Sigmoid colon (tissue), 3 donors: ENCODE measurements at regions not wholly inside any gene's neighbourhood (a gene's known extent, or its start where the extent isn't known, plus 50 kb on each side); places are given as distances from the start of the nearest gene placed in this dataset.

ENCODE experiments used
- POLR2A ChIP-seq, 2 donors: fragments of 450-650 bp; IDR thresholded peaks; one replicate each; pipeline ENCODE4 v1.6.1; 2016; ENCODE audit warnings: antibody characterized with exemption in 2 of 2, mild to moderate bottlenecking in 2 of 2, moderate library complexity in 2 of 2
- TF ChIP-seq, protein P1 (sequence below), 4 experiments: fragments of 450-650 bp in 3 of 4; fragments of 200-600 bp in 1 of 4; IDR thresholded peaks; one replicate each; pipeline ENCODE4 v1.5.1; 2016 to 2019; ENCODE audit warnings: antibody characterized with exemption in 4 of 4, mild to moderate bottlenecking in 3 of 4, moderate library complexity in 2 of 4

DNA sequence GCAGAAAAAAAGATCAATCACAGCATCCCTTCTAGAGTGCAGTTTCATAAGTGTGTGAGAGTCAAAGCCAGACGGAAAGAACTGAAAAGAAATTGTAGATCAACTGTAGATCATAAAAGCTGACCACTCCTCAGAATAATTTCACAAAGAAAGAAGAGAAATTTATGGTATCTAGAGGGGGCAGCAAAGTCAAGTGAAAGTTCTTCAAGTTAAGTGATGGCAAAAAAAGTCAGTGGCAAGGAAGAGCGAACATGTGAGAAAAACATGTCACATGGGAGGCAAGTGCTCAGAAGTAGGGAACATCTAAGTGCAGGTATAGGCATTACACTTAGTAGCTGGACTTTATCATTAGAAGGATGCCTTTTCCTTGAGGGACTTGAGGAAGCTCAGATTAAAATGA, 245.1 kb upstream of the ISL1 start:
- TF ChIP-seq, protein P1, sequence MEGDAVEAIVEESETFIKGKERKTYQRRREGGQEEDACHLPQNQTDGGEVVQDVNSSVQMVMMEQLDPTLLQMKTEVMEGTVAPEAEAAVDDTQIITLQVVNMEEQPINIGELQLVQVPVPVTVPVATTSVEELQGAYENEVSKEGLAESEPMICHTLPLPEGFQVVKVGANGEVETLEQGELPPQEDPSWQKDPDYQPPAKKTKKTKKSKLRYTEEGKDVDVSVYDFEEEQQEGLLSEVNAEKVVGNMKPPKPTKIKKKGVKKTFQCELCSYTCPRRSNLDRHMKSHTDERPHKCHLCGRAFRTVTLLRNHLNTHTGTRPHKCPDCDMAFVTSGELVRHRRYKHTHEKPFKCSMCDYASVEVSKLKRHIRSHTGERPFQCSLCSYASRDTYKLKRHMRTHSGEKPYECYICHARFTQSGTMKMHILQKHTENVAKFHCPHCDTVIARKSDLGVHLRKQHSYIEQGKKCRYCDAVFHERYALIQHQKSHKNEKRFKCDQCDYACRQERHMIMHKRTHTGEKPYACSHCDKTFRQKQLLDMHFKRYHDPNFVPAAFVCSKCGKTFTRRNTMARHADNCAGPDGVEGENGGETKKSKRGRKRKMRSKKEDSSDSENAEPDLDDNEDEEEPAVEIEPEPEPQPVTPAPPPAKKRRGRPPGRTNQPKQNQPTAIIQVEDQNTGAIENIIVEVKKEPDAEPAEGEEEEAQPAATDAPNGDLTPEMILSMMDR (IDR thresholded peaks at IDR 0.05), result no peak
- TF ChIP-seq POLR2A (IDR thresholded peaks at IDR 0.05), result no peak
